Activated naive CD4-positive, alpha-beta T cell treated with Interleukin-2 at 50 U/mL for 16 hours (primary cell): ENCODE measurements at regions not wholly inside any gene's neighbourhood (a gene's known extent, or its start where the extent isn't known, plus 50 kb on each side); places are given as distances from the start of the nearest gene placed in this dataset.

ENCODE experiments used
- DNase-seq: peaks from one replicate; pipeline ENCODE4 v3.0.0-alpha.2; 2020

GRCh38 chr10:14468023-14468441 is 137.3 kb upstream of the FRMD4A start:
- DNase-seq: no peak

DNA sequence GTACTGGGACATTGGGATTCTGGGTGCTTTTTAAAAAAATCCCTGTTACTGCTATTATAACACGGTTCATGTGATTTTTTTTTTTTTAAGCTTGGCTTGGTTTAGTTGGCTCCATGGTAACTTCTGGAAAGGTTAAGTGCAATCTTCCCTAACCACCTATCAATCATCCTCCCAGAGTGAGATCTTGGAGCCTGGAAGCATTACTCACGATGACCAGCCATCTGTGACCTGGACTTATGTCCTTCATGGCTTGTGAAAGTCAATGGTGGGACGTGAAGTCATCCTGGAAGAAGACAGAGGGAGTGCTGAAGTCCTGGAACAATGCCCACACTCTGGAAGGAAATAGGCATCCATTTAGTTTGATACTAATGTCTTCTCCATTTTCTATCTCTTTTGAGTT is 135.5 kb upstream of the FRMD4A start:
- no peak for DNase-seq

- DNase-seq: no peak
Observed at GRCh38 chr10:14460447-14460846, 129.7 kb upstream of the FRMD4A start.

GRCh38 chr10:14459665-14460064 is 128.9 kb upstream of the FRMD4A start:
- no peak for DNase-seq

- no peak for DNase-seq
Observed at GRCh38 chr10:14456870-14457266, 126.1 kb upstream of the FRMD4A start.

GRCh38 chr10:14456218-14456869 is 125.6 kb upstream of the FRMD4A start:
- no peak for DNase-seq

DNA sequence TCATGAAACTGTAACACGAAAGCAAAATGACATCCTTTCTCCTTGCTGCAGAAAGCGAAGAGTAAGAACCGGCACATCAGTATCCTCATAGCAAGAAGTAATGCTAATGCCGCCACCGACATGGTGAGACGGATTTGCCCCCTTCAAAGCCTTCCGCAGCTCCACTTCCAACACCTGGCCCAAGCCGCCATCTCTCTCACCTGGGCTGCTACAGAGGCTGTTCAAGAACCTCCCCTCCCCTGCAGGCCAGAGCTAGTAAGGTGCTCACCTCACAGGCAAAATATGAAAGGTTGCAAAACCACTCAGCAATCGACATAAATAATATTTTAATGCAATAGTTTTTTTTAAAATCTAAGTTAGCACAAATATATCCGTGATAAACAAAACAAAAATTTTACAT is 123.9 kb upstream of the FRMD4A start:
- no peak for DNase-seq

- no peak for DNase-seq
Observed at GRCh38 chr10:14454206-14454605, 123.5 kb upstream of the FRMD4A start.

GRCh38 chr10:14453593-14453992 is 122.9 kb upstream of the FRMD4A start:
- no peak for DNase-seq

DNA sequence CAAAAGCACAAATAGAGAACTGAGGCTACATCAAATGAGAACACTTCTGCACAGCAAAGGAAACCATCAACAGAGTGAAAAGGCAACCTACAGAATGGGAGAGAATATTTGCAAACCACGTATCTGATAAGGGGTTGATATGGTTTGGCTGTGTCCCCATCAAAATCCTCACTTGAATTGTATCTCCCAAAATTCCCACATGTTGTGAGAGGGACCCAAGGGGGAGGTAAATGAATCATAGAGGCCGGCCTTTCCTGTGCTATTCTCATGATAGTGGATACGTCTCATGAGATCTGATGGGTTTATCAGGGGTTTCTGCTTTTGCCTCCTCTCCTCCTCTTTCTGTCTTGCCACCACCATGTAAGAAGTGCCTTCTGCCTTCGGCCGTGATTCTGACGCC is 120.6 kb upstream of the FRMD4A start:
- DNase-seq: no peak

GRCh38 chr10:14450041-14450491 is 119.3 kb upstream of the FRMD4A start:
- DNase-seq: no peak

GRCh38 chr10:14449293-14449815 is 118.6 kb upstream of the FRMD4A start:
- DNase-seq: no peak

DNA sequence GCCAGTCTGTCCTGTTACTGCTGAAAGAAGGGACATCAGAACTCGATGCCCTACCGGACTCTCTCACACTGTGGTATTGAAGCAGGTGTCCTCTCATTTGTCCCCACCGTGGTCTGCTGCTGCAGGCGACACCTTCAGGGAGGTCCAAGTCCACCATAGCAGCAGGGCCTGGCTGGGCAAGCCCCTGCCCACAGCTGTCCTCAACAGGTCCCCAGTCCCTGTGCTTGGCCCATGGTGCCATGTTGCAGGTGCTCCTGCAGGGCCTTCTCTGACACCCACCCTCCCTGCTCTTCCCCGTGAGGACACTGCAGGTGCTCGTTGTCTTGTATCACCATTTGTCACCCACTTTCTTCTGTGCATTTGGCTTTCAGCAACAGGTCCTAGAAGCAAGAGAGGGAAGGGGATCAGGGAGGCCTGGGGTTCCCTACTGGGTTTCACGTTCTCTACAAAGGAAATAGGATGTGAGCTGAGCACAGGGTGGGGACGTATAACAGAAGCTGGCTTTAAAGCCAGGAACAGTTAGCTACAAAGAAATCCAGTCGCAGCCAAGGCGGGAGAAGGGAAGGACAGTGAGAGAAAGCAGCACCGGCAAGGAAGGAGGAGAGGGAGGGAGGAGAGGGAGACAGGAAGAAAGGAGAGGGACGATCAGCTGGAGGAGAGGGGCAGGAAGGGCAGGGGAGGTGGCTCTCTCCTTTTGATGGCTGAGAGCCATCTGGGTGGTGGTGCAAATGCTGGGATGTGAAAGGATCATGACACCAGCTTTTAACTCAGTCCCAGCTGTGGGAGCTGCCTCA is 117.7 kb upstream of the FRMD4A start:
- DNase-seq: no peak

DNA sequence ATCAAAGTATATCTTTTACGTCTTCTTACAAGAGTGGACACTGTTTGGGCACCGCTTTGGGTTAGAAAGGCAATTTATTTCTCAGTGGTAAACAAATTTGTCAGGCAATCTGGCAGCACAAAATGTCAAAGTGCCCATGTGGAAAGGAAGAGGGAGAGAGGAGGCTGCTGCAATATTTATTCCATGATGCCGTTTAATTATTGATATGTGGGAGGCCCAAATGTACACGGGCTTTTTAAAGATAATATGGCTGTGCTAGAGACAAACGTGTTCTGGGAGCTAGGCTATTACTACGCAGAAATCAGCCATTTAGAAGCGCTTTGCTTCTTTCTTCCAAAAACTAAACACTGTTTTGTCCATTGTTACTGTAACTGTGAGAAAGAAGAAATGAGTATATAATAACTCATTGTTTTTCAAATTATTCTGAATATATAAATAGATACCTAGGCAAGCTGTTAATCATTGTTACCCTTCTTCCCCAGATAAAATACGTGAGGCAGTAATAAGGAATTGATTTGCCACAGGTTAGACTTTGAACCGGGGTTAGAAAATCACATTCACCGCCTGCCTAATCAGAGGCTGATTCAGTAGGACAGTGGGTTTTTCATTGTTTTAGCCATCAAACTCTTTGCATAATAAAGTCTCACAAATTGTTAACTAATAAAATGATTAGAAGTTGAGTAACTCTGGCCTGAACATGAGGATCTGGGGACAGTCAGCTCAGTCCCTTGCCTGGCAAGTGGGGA is 116.5 kb upstream of the FRMD4A start:
- no peak for DNase-seq

DNA sequence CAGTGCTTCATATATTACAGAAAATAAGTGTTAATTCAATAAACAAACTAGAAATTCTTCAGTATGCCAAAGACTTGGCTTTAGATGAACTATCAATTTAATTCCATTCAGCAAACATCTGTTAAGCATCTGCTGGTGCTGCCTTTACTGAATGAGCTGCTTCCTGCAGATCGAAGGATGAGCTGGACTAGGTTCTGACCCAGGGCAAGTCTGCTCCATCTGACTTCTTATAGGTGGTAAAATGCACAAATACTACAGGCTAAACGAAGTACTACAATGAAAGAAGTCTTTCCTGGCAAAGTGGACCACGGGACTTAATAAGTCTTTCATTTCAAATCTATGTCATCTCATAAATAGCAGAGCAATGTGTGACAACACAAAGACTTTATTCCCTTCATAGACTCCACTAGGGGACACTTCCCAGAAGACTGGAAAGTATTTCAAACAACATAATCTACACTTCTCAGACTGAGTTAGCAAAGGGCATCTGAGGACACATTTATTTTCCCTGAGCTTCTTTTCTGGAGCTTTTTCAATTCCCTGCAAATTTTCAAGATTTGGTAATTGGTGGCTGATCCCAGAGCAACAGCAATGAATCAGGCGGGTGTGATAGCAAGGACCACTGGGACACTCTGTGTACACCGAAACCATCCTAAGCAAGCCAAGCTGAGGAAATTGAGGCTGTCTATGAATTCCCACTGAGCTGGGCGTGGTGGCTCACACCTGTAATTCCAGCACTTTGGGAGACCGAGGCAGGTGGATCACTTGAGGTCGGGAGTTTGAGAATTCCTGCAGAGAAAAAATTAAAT is 108.9 kb upstream of the FRMD4A start:
- DNase-seq: no peak

DNA sequence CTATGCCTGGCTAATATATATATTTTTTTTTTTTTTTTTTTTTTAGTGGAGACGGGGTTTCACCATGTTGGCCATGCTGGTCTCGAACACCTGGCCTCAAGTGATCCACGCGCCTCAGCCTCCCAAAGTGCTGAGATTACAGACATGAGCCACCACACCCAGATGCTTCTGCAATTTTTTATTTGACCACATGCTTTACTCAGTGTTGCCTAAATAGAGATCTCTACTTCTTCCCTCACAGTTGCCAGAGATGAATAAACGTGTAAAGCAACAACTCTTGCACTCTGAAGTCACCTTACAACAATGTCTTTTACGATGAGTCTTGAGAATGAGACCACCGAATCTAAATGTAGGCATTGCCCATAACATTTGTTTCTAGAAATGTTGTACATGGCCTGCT is 107.9 kb upstream of the FRMD4A start:
- no peak for DNase-seq

- DNase-seq: no peak
Observed at GRCh38 chr10:14438057-14438456, 107.3 kb upstream of the FRMD4A start.

- DNase-seq: no peak
Observed at GRCh38 chr10:14435976-14436632, 105.4 kb upstream of the FRMD4A start.

- DNase-seq: no peak
Observed at GRCh38 chr10:14433147-14433546, 102.4 kb upstream of the FRMD4A start.

GRCh38 chr10:14431868-14432267 is 101.1 kb upstream of the FRMD4A start:
- DNase-seq: no peak

DNA sequence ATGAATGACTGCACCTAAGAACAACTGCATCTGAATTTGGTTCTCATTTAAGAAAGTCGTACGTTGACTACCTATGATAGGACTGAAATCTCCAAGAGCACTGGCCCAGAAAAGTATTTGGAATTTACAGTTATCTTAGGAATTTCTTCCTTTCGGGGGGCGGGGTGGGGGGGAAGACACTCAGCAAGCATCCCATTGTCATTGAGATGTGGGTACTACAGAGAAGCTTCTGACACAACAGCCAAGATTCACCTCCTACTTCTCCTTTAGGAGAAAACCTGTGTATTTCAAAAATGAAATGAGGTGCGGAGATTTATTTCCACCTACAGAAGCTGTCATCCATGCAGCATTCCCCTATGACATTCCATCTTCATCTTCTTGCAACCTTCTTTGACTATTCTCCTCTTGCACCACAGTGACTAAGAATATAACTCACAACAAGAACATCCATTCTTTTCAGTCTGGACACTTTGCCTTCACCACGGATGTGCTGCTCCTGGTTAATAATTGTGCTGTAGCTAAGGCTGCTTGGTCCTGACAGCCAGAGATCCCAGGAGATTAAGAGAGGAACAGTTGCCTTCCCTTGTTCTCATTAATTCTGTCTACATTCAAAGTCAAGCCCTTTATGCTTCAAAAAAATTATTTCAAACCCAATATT is 98.4 kb upstream of the FRMD4A start:
- DNase-seq: no peak

GRCh38 chr10:14425034-14425433 is 94.3 kb upstream of the FRMD4A start:
- DNase-seq: no peak
